GM19035 (cell line): ENCODE measurements at regions not wholly inside any gene's neighbourhood (a gene's known extent, or its start where the extent isn't known, plus 50 kb on each side); places are given as distances from the start of the nearest gene placed in this dataset.

Source experiments
- ATAC-seq: cut with Tn5 transposase; IDR thresholded peaks from one replicate; pipeline ENCODE4 v1.9.1; 2021; ENCODE audit not compliant: unreplicated experiment

DNA sequence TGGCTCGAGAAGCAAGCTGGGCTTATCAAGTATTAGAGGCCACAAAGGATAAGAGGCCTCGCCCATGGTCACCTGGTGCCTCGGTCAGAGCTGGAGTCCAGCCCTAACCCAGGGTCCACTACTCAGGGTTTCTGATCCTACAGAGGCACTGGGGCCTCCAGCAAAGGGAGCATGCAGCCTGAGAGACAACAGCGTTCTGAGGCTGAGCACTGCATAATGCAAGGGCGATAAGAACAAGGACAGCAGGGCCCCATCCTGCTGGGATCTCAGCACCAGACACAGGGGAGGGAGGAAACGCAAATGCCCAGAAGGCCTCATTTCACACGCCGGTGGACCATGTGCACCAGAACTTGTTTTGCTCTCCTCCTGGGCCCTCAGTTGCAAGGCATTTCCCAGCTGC, 63.0 kb downstream of the C5orf15 start:
- no peak for ATAC-seq

DNA sequence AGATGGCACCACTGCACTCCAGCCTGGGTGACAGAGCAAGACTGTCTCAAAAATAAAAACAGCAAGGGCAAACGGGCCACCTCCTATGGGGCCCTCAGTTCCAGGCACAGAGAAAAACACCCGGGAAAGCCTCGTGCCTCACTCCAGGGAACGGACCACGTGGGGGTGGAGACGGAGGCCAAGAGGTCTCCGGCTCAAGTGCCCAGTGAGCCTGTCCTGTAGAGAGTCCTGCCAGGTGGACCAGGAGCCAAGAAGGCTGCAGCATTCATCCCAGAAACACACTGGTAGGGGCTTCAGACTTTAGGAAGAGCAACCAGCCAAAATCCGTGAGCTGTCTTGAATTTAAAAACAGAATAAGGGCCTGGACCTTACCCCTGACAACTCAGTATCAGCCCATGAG, 63.8 kb downstream of the C5orf15 start:
- ATAC-seq, result no peak

DNA sequence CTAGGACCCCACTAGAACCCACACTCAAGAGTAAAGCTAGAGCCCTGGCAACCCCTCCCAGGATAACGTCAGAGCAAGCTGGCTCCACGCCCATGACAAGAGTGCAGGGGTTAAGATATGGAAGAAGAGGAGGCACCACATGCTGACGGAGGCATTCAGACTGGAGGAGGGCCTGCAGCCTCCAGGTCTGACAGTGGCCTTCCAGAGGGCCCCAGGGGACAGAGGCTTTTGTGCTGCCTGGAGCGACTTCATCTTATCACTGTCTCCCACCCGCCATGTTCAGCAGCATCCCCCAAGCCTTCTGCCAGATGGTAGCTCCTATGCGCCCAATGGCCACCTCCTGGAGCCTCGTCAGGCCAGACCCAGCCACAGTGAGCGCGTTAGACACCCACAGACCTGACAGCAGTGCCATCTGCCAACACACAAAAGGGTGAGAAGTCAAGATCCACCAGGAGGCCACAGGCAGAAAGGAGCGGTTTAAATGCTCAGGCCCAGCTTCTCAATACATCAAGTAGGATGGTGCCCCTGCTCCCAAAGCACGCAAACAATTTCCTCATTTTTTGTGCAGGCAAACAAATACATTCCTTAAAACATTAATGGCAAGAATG, 65.8 kb downstream of the C5orf15 start:
- ATAC-seq, result no peak

DNA sequence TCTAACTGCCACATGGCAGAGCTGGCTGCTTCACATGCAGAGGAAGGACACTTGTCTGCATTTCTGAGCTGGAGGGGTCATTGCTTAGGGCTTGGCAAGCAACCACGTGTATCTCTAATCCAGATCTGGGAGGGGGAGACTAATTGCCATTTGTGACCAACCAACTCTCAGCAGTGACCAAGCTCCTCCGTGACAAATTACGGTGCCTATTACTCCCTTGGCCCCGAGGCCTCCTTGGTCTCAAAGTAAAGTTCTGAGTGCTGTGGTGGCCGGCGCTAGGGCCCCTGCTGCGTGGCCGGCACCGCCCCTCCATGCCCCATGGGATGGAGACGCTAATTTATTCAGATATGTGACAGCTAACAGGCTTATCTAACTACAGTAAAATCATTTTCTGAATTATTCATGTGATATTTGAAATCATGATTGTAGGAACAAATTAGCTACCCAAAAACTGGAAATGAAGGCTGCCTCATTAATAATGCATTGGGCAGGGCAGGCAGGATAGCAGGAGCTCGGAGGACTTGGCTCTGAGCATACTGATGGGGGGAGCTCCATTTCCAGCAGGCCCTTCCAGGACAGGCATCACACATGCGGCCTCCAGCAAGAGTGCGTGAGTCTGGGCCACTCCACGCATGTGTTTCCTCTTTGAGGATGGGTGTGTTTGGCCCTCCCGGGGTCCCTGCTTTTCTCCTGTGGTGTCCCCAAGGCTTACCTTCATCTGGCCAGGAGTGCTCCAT, 67.7 kb downstream of the C5orf15 start:
- ATAC-seq, result no peak

DNA sequence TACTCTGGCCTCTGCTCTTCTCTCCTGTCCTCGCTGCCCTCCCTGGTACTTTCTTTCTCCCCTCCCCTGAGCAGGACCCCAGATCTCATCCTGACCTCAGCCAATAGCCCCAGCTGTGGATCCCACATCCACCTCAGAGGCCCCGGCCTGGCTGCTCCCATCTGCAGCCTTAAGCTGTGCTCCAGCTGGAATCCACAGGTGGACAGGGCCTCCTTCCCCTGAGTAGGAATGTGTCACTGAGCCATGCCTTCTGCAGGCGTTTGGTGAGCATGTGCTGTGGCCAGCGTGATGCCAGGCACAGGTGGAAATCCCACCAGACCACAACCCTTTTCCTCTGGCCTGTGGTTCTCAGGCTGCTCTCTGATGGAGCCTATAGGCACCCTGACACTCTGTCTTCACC, 68.9 kb downstream of the C5orf15 start:
- ATAC-seq, result no peak

DNA sequence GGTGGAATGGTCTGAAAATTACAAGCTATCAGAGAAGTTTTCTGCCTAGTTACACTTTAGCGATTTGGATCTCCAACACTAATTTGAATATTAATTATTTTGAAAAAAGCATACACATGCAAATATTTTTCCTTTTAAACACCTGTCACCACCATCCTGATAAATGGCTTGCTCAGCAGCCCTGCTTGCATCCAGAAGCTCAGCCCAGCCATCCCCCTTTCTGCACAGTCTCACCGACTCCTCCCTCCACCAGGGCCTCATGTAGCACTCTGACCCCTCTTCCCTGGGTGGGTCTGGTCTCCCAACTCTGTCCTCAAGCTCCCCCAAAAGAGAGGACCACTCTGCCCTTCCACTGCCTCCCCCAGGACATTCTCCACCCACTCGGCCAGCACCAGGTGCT, 70.0 kb downstream of the C5orf15 start:
- ATAC-seq, result no peak

DNA sequence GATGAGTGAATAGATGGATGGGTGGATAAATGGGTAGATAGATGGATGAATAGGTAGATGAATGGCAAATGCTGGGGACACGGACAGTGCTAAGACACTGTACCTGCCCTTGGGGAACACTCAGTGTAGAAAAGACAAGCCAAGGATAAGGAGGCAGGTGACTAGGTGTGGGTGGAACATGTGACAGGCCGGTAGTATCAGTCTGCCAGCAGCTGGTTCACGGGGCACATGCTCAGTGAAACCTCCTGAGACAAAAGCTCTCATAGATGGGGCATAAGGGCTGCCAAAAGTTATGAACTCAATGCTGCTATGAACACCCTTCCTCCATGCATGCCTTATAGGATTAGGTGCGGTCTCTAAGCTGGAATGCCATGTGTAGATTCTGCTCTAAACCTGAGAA, 71.0 kb downstream of the C5orf15 start:
- ATAC-seq, result no peak

DNA sequence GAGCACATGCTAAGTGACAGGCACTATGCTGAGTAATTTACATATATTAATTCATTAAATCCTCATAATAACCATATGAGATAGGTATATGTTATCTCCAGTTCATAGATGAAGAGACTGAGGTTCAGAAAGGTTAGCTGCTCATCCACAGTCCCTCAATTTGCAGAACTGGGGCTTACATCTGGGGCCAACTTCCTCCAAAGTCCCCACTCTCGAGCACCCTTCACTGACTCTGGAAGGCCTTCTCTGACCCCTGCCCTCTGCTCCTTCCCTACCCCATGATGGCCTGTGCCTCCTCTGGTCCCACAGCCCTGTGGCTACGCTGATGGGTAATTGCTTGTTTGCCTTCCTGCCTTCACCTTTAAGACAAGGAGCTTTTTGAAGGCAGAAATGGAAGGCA, 71.6 kb downstream of the C5orf15 start:
- no peak for ATAC-seq

DNA sequence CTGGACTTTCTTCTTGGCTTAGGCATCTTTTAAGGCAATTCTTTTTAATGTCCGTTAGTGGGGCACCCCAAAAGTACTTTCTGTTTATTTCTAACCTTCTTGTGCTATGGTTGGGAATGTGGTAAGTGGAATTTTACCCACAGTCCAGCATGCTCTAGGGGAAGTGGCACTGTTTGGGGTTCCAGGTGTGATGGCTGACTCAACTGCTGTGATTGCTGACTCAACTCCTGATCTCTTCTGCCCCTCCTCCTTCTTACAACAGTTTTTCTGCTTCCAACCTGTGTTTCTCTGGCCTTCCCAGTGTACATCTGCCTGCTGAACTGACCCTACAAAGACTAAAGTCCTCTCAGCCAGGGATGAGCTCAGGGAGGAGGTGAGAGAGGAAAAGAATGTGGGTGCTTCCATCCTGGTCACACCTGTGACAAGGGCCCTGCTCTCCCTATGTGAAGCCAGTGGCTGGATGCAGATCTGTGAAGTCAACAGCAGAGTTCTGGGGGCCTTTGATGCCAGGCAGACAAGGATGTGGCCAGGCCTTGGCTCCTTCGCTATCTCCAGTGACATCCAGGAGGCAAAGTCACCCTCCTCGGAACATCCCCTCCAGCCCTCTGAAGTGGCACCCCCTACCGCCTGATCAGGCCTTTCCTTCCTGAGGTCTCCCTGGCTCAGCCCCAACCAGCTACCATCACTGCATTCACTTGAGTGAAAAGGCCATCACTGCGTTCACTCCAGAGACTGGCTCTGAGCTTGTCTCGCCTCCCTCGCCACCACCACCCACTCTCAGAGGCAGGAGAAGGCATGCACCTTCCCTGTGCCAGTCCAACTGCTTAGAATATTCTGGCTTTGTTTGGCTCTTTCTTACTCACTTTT, 72.2 kb downstream of the C5orf15 start:
- no peak for ATAC-seq

DNA sequence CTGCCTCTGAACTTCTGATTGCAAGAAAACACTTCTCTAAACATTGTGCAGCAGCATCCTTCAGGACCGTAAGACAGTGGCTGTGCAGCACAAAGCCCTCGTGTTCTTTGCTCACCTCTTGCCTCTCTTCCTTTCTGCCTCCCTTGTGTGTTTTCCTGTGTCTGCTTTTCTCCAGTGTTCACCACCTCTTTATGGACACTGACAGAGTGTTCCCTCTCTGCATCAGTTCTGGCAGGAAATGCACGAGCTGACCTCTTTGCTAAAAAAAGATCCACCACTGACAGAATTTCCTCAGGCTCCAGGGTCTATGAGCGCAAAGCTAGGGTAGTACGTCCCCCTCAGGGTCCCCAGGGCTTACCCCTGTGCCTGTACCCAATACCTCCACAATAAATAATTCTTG, 74.3 kb downstream of the C5orf15 start:
- no peak for ATAC-seq

DNA sequence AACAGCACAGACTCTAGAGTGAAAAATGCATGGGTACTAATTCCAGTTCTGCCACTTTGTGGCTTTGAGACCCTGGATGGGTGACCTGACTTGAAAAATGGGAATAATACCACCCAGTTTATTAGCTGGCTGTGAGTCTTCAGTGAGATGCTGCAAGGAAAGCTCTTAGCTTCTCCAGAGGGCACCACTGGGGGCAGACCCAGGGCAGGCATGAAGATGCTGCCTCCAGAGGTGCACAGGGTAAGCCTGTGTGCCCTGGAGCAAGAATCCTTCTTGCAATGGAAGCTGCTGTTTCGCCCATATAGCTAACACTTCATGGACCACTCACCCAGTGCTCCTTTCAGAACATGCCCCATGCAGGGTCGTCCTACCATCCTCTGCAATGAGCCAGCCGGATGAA, 75.7 kb downstream of the C5orf15 start:
- no peak for ATAC-seq

DNA sequence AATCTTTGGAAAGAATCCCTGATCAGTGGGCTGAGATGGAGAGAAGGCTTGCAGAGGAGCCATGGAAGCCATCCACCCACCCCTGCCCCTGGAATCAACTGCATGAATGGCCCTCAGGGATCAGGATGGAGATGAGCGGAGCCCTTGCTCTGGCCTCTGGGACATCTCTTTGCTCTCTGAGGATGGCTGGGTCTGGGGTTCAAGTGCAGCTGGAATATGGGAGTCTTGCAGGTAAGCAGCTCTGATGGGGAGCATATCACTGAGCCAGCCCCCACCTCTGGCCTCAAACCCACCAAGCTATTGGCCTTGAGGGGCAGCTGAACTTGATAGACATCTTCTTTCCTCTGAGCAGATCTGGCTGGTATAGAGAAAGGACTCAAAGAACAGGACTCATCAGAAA, 76.1 kb downstream of the C5orf15 start:
- no peak for ATAC-seq

DNA sequence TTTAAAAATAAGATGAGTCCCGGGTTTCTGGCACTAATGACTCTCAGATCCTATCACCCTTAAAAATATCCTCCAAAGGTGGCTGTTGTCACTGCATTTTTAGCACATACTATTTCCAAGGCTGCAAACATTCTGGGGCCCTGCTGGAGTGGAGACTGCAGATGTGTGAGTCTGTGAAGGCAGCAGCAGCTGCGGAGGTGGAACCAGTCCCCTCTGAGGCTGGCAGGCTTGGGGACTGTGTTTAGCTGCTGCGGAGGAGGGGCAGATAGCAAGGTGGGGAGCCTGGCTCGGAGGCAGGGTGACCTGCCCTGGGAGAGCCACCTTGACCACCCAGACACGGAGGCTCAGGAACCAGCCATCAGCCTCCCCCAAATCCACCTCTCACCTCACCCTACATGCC, 77.0 kb downstream of the C5orf15 start:
- ATAC-seq, result no peak

DNA sequence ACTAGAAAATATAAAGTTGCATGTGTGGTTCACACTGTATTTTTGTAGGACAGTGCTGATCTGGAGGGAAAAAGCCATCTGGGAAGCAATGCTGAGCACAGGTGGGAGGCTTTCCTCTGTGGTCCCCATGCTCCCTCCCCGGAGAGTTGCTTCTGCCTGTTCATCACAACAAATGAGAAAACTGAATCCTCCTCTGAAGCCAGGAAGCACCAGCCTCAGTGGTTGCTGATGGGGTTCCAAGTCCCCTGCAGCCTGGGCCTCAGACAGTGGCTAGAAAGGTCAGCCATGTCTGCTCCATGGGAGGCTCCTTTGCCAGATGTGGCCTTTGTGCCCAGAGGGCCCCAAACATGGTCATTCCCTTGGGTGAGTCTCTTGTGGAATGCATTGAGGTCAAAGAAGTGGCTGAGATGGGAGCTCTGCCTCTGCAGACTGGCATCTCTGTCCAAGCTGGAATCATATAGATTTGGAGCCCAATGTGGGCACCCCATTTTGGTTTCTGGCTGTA, 77.6 kb downstream of the C5orf15 start:
- no peak for ATAC-seq

DNA sequence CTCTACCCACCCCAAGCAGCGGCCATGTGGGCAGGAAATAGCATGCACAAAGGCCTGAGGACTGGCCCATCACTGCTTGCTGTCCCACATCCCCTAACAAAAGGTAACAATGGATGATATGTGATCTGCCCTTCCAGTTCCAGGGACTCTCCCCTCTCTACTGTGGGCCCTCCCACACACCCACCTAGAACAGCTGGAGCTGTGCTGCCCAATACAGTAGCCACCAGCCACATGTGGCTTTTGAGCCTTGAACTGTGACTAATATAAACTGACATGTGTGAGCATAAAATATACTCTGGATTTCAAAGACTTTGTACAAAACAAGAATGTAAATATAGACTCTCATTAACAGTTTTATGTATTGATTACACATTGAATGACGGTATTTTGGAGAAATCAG, 78.1 kb downstream of the C5orf15 start:
- ATAC-seq, result no peak

DNA sequence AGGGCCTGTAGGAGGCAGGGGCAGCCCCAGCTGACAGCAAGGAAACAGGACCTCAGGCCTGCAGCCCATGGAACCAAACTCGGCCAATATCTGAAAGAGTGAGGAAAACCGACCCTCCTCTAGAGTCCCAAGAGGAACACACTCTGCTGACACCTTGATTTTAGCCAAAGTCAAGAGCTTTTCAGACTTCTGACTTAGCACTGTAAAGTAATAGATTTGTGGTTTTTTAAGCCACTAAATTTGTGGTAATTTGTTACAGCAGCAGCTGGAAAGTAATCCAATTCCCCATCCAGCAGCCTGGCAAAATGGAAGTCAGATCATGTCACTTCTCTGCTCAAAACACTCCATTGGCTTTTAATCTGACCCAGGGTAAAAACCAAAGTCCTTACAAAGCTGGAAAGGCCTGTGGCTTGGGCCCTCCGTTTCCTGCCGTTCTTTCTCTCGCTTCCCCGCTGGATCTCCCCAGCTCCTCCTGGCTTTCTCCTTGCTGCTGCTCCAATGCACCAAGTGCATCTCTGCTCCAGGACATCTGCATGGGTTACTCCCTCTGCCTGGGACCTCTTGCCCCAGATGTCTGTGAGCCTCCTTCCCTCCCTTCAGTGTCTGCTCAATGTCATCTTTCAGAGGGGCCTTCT, 79.0 kb downstream of the C5orf15 start:
- ATAC-seq, result no peak

DNA sequence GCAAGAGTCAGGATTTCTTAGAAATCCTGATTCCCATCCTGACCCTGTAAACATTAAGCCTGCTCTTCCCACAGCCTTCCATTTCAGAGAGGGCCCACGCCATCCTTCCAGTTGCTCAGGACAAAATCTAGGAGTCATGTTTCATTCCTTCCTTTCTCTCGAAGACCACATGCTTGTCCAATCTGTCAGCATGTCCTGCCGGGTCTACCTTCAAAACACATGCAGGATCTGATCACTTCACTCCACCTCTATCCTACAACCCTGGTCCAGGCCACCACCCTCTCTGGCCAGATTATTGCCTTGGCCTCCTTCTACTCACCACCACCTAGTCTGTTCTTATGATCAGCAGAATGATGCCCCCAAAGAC, 79.8 kb downstream of the C5orf15 start:
- ATAC-seq, result no peak

DNA sequence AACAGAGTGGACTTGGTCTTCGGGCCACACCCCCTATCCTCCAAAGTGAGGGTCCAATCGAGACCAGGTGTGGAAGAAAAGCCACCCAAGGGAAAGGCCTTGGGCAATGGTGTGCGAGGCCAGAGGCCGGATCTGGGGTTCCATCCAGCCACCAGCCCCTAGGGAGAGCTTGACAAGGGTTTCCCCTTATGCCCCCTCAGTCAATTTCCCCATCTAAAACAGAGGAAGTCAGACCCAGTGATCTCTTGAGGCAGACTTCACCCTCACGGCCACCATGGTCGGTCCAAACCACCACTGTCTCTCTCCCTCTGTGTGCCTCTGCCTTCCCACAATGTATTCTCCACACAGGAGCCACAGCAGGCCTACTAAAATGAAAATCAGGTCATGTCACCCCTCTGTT, 82.9 kb downstream of the C5orf15 start:
- ATAC-seq, result no peak

DNA sequence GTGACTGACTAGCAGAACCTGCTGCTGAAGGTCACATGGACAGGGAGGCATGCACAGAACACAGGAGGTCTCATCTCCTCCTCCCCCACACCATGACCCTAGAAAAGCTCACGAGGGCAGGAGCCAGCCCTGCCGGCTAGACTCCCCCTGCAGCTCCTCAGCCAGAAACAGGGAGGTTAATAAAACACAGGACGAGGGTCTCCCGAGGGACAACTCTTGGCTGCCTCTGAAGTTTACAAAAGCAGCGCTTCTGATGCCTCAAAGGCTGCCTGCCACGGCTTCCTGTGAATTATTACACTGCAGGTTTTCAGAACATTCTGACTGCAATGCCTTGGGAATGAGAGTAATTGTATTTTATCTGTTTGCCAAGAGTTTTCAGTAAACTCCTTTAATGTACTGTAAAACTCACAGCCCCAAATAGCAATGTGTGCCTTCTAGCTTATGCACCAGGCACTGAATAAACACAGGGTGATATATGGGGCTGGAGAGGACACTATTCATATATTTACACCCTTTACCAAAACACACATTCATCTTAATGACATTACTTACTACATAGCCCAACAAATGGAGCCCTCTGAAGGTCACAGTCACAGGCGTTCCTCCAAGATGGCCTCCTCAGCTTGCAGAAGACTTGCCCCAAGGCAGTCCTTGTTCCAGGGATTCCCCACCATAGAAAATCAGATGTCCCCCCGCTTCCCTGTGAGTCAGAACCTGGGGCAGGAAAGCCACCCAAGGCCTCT, 83.7 kb downstream of the C5orf15 start:
- ATAC-seq, result no peak

DNA sequence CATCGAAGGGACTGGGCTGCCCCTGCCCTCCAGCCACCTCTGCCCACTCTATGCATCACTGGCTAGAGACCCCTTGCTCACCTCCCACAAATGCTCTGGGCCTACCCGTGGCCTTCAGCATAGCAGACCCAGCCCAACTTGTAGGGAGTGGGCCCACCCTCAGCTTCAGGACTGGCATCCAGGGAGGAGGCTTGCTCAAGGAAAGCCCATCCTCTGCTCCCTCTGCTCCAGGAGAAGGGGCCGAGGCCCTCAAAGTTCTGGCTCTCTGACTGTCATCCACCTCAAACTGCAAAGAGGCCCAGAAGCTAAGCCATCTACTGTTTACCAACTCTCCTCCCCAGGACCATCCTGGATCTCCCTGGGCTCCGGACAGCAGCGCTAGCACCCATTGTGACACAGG, 84.5 kb downstream of the C5orf15 start:
- ATAC-seq, result no peak

DNA sequence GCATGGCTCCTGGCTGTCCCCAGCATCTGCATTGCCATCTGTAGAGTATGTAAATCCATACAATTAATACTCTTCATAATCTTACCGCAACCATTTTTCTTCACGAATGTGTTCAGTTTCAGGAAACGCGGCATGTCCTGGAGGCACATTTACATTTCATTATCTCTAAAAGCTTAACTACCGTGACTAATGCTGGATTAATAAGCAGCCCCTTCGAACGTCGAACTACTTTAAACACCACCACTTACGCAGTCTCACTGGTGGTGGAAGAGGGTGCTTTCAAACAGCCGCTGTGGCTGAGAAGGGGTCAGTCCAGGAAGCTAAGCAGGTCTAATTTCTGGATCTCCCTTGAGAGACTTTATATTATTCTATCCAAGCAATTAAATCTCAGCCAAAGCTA, 85.6 kb downstream of the C5orf15 start:
- ATAC-seq, result no peak
